ENCODE measurements at regions not wholly inside any gene's neighbourhood (a gene's known extent, or its start where the extent isn't known, plus 50 kb on each side); places are given as distances from the start of the nearest gene placed in this dataset.
"Not testable (repeated sequence)": the region's sequence is repeated elsewhere in the genome, so short reads cannot be mapped to it uniquely, and the experiment has no call there.

DNA sequence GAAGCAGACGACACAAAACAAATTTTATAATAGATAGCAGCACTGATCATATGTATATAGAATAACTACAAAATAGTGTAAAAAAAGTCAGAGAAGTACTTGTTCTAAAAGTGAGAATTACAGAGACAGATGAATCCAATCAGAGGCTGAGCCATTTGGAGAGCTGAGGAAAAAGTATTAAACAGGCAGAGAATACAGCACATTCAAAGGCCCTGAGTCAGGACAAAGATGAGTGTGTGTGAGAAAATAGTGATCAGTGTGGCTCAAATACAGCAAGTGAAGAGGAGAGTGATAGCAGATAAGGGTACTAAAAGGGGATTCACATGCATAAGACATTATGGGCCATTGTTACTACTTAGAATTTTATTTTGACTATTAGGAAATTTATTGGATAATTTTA, 430.6 kb upstream of the BRINP3 start:
- intact Hi-C loops (cut with DNase I), result no loop called here
- no peak for ATAC-seq (ENCODE audit: poor library complexity)

DNA sequence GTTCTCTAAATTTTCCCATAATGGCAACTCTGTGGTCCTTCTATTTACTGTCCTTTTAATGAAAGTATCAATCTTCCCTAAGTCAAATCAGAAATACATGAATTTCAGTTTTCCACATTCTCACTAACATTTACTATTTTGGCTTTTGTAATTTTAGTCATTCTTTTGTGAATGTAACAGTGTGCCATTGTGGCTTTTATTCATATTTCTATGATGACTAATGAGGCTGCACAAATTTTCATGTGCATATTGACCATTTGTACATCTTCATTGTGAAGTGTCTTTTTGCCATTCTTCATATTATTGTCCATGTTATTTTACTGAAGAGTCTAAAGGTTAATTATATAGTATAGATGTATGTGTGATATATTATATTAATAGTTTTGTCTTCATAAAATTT, 431.0 kb upstream of the BRINP3 start:
- intact Hi-C loops (cut with DNase I), result no loop called here
- DNase-seq (no peak), ATAC-seq (ENCODE audit: poor library complexity) (no peak)

More for the DNA sequence above, 430.6 kb upstream of the BRINP3 start:
- DNase-seq, result no peak

DNA sequence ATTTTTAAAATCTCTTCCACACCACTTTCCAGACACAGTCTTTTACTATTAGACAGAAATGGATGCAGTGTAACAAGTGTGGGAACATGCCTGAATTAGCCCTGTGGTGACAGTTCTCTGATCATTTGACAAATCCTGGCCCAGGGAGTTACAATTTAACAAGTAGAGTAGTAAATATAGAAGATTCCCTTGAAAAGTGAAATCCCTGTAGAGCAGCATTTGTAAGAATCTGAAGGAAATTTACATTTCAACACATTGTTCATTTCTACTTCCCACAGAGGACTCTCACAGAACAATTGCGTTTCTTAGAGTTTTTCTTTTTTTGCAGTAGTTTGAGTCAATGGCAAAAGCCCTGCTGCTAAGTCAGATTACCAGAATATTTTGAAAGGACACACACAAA, 458.3 kb upstream of the BRINP3 start:
- intact Hi-C loops (cut with DNase I), result no loop called here
- DNase-seq (no peak), ATAC-seq (ENCODE audit: poor library complexity) (no peak)

DNA sequence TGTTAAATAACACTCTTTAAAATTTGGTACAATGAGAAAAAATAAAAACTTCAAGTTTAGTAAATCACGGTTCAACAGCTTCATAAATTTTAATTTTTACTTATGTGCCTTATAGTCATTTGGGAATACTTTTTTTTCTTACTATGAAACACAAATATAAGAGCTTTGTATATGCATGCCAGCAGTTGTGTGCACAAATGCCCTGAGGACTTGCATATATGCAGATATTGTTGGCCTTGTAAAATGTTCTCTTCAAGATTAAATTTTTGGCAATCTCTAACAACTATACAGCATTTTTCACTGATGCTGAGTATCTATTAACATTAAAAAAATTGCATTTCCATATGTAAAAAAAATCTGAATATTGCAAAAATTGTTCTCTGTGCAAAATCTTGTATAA, 458.7 kb upstream of the BRINP3 start:
- intact Hi-C loops (cut with DNase I), result no loop called here
- no peak for DNase-seq
- ATAC-seq (ENCODE audit: poor library complexity), result no peak

DNA sequence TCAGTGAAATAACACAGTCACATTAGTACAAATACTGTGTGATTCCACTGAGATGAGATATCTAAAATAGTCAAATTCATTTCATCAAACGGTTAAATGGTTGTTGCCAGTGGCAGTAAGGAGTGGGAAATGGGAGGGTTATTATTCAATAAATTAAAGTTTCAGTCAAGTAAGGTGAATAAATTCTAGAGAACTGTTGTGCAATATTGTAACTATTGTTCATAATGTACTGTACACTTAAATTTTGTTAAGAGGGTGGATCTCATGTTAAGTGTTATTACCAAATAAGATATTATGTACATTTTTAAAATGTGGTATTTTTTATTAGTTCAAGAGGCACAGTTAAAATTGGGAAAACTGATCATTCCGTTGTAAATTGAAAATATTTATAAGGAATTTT, 463.3 kb upstream of the BRINP3 start:
- ATAC-seq (ENCODE audit: poor library complexity), result no peak
- intact Hi-C loops (cut with DNase I), result no loop called here
- DNase-seq, result no peak

DNA sequence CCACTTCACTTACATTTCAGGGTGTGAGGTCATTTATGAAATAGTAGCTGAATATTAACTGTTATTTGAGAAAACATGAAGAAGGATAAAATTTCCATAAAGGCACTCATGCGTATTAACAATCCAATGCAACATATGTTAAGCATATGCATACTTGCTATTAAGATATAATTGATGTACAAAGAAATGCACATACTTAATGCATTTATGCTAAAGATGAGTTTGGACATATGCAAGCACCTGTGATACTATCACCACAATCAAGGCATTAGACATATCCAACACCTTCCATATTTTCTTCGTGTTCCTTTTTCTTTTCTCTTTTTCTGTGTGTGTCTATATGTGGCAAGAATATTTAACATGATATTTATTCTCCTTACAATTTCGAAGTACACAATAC, 464.8 kb upstream of the BRINP3 start:
- intact Hi-C loops (cut with DNase I), result no loop called here
- ATAC-seq (ENCODE audit: poor library complexity) (no peak), DNase-seq (no peak)

DNA sequence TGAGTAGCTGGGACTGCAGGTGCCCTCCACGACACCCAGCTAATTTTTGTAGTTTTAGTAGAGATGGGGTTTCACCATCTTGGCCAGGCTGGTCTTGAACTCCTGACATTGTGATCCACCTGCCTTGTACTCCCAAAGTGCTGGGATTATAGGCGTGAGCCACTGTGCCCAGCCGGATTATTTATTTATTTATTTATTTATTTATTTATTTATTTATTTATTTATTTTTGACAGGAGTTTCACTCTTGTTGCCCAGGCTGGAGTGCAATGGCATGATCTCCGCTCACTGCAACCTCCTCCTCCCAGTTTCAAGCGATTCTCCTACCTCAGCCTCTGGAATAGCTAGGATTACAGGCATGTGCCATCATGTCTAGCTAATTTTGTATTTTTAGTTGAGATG, 466.1 kb upstream of the BRINP3 start:
- DNase-seq; intact Hi-C loops (cut with DNase I); ATAC-seq (ENCODE audit: poor library complexity): not testable (repeated sequence)

DNA sequence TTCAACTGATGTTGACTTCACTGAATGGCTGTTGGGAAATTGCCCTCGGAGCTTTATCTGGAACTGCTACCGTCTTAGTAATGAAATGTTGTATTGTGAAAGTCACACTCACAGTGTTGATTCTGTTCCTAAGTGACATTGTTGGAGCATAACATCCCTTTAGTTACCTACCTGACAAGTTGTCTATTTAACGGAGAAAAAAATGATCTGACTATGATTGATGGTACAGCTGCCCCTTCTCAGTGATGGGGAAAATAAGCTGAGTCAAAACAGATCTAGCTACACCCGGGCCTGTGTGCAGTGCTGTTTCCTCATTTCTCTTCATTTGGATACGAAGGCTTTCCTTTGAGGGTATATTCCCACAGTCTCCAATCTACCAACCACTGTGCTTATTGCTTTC, 472.3 kb upstream of the BRINP3 start:
- no peak for DNase-seq
- intact Hi-C loops (cut with DNase I), result no loop called here
- ATAC-seq (ENCODE audit: poor library complexity), result no peak

DNA sequence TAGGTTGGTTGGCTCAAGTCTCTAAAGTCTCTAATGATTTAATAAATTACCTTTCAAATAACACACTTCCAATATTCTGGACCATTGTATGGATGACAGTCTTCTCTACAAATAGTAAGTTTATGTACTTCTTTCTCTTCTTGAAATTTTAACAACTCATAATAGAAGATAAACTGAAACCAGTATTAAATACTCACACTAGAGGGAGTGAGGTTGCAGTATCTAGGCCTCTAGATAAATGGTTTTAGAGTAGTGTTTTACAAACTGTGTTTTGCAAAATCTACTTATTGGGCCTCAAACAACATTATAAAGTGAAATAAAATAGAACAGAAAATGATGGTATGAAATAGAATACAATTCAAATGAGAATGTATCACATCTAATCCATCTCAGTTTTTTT, 479.9 kb upstream of the BRINP3 start:
- DNase-seq (no peak), ATAC-seq (ENCODE audit: poor library complexity) (no peak)
- intact Hi-C loops (cut with DNase I), result no loop called here

DNA sequence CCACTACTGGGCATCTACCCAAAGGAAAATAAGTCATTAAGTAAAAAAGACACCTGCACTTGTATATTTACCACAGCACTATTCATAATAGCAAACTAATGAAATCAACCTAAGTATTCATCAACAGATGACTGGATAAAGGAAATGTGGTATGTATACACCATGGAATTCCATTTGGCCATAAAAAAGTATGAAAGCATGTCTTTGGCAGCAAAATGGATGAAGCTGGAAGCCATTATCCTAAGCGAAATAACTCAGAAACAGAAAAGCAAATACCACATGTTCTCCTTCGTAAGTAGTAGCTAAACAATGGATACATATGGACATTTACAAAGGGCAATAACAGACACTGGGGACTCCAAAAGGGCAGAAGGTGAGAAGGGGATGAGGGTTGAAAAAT, 485.7 kb upstream of the BRINP3 start:
- intact Hi-C loops (cut with DNase I), result no loop called here
- no peak for ATAC-seq (ENCODE audit: poor library complexity)
- no peak for DNase-seq

DNA sequence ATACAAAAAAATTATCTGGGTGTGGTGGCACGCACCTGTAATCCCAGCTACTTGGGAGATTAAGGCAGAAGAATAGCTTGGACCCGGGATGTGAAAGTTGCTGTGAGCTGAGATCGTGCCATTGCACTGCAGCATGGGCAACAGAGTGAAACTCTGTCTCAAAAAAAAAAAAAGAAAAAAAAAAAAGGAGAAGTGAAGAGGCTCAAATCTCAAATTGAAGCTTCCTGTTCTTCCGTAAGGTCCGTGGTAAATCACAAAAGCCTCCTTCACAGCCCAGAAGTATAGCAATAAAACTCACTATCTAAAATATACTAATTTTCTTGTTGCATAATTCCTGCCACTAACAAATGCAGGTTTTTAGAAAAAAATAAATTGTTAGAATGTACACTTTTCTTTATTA, 498.2 kb upstream of the BRINP3 start:
- DNase-seq, result no peak
- intact Hi-C loops (cut with DNase I), result no loop called here

DNA sequence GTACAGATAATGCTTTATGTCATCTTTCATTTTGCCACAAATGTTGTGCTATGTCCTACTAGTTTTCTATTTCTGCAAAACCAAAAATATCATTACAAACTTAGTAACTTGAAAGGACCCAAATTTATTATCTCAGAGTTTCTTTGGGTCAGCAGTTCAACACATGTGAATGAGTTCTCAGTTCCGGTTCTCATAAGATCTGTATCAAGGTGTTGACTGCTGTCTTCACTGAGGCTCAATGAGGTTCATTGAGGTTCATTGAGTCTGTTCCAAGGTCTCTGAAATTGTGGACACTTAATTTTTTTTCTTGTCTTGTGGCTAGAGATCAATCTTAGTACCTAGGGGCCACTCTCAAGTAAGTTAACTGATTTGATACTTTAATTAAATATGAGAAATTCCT, 525.1 kb upstream of the BRINP3 start:
- ATAC-seq (ENCODE audit: poor library complexity), result no peak
- DNase-seq, result no peak
- intact Hi-C loops (cut with DNase I), result no loop called here

More for the DNA sequence above, 498.2 kb upstream of the BRINP3 start:
- no peak for ATAC-seq (ENCODE audit: poor library complexity)

DNA sequence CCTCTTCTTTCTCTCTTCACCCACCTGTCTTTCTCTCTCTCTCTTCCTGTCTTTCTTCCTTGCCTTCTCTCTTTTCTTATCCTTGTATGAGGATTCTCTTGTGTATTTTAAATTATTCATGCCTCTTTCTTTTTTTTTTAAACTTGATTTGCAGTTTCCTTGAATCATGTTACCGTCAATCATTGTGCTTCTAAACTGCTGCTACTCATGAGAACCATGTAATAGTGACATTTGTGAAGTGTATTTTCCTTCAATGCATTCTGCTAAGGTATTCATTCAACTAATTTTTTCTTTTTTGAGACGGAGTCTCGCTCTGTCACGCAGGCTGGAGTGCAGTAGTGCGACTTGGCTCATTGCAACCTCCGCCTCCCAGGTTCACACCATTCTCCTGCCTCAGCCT, 539.1 kb upstream of the BRINP3 start:
- ATAC-seq (ENCODE audit: poor library complexity) (no peak), DNase-seq (no peak)
- intact Hi-C loops (cut with DNase I), result no loop called here

DNA sequence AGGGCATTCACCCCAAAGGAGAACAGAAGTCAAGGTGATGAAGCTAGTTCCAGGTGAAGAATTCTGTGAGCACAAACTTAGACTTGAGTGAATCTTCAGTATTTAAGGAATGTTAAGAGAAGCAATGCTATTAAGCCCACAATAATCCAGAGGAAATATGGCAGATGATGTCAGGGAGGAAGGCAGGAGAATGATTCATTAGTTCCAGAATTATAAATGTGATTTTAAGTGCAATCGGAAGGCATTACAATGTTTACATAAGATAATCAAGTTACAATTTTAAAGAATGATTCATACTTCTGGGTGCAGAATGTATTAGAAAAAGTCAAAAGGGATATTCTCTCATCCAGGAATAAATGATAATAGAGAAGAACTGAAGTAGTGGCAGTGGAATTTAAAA, 545.2 kb upstream of the BRINP3 start:
- ATAC-seq (ENCODE audit: poor library complexity), result no peak
- intact Hi-C loops (cut with DNase I), result no loop called here
- DNase-seq, result no peak

DNA sequence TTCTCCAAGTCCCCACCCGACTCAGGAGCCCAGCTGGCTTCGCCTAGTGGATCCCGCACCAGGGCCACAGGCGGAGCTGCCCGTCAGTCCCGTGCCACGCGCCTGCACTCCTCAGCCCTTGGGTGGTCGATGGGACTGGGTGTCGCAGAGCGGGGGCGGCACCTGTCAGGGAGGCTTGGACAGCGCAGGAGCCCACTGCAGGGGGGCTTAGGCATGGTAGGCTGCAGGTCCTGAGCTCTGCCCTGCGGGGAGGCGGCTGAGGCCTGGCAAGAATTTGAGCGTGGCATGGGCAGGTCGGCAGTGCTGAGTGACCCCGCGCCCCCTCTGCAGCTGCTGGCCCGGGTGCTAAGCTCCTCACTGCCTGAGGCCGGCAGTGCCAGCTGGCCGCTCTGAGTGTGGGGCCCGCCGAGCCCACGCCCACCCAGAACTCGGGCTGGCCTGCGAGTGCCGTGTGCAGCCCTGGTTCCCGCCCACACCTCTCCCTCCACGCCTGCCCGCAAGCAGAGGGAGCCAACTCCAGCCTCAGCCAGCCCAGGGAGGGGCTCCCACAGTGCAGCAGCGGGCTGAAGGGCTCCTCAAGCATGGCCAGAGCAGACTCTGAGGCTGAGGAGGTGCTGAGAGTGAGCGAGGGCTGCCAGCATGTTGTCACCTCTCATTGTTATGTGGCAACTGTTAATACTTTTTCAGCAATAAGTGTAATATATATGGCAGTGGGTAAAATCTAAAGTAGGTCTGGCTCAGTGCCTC, 548.4 kb upstream of the BRINP3 start:
- intact Hi-C loops (cut with DNase I), result no loop called here
- no peak for ATAC-seq (ENCODE audit: poor library complexity)
- DNase-seq, result no peak

DNA sequence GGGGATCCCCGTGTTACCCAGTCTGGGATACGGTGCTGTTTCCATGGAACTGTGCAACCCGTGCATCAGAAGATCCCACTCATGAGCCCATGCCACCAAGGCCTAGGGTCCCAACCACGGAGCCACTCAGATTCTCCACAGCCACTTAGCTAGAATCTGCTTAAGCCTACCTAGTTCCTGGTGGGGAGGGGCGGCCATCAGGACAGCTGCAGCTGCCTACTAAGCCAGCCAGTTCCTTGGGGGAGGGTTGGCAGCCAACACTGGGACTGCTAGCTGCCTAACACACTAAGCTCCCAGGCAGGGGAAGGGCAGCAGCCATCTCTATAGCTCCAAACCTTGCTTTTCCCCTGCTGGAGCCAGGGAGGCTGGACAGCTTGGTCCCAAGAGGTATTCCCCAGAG, 549.2 kb upstream of the BRINP3 start:
- DNase-seq (no peak), ATAC-seq (ENCODE audit: poor library complexity) (no peak)
- intact Hi-C loops (cut with DNase I), result no loop called here

DNA sequence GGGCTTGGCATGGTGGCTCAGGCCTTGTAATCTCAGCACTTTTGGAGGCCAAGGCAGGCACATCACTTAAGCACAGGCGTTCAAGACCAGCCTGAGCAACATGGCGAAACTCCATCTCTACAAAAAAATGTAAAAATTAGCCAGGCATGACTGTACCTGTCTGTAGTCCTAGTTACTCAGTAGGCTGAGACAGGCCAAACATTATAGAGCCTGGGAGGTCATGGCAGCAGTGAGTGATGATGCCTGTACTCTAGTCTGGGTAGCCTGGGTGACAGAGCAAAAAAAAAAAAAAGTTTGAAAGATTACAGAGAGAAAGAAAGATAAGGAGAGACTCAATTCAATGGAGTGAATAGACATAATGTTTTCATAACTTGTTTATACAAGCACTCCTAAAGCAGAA, 556.5 kb upstream of the BRINP3 start:
- DNase-seq (no peak), ATAC-seq (ENCODE audit: poor library complexity) (no peak)
- intact Hi-C loops (cut with DNase I), result no loop called here

DNA sequence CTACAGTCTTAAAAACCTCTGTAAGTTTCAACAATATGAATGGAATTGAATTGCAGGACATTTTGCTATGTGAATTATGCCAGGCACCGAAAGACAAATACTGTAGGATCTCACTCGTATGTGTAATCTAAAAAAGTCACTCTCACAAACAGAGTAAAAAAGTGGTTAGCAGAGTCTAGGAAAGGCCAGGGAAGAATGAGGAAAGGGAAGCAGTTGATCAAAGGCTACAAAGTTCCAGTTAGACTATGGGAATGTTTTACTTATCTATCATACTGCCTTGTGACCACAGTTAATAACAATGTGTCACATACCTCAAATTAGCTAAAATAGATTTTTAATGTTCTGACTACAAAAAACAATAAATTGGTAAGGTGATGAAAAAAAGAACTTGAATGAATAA, 565.4 kb upstream of the BRINP3 start:
- ATAC-seq (ENCODE audit: poor library complexity) (no peak), DNase-seq (no peak)
- intact Hi-C loops (cut with DNase I), result no loop called here

DNA sequence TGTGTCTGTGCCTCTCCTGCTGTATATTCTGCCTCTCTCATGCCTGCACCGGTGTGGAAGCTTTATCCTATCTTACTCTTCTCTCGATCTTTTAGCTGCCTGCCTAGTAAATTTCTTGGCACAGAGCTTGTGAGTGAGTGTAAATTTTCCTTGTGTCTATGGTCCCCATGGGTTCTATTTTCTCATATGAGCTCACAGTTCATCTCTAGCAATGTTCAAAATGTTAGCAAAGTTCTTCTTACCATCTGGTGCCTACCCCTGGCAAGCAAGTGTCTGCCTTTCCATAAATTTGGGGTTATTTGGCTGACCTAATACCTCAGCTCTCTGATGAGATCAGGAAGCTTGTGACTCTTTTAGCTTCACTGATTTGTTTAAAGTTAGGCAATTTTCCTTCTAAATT, 572.1 kb upstream of the BRINP3 start:
- intact Hi-C loops (cut with DNase I), result no loop called here
- ATAC-seq (ENCODE audit: poor library complexity) (no peak), DNase-seq (no peak)

DNA sequence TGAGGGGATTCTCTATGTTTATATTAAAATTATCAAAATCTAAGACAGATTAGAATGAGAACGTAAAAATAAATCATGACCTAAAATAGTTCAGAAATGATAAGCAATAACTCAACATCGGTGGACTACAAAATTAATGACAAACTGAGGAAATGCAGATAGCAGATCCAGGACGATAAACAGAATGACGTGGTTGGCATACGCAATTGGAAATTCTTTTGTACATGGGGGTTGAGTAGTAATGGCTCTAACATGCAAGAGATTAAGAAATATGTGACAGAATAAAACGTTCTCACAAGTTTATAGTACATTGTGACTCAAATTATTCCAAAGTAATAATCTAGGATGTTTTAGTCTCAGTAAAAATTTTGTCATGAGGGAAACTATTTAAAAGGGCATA, 575.2 kb upstream of the BRINP3 start:
- no peak for DNase-seq
- ATAC-seq (ENCODE audit: poor library complexity), result no peak
- intact Hi-C loops (cut with DNase I), result no loop called here

DNA sequence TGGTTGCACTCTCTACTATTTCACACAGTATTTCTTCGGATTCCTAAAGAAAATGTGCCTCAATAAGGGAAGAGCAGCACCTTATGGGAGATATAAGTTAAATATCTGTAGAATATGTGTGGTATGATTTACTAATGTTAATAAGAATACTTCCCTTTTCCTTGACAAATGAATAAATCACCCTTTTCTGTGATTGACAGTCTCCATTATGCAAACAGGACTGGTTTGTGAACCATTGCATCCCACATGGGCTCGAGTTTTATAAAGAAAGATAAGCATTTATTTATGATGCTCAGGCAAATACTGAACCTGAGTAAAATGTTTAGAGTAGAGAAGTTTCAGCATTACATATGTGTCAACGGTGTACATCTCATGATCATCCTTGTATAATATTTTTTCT, 587.7 kb upstream of the BRINP3 start:
- intact Hi-C loops (cut with DNase I), result no loop called here
- ATAC-seq (ENCODE audit: poor library complexity), result no peak

More for the DNA sequence above, 587.7 kb upstream of the BRINP3 start:
- DNase-seq, result no peak

All from Right ventricle myocardium superior (tissue), 1 donor.